HG02678 (cell line): ENCODE measurements at regions not wholly inside any gene's neighbourhood (a gene's known extent, or its start where the extent isn't known, plus 50 kb on each side); places are given as distances from the start of the nearest gene placed in this dataset.

Source experiments
- ATAC-seq: cut with Tn5 transposase; IDR thresholded peaks from one replicate; pipeline ENCODE4 v1.9.1; 2021; ENCODE audit warnings: mild to moderate bottlenecking, moderate library complexity; ENCODE audit not compliant: unreplicated experiment

DNA sequence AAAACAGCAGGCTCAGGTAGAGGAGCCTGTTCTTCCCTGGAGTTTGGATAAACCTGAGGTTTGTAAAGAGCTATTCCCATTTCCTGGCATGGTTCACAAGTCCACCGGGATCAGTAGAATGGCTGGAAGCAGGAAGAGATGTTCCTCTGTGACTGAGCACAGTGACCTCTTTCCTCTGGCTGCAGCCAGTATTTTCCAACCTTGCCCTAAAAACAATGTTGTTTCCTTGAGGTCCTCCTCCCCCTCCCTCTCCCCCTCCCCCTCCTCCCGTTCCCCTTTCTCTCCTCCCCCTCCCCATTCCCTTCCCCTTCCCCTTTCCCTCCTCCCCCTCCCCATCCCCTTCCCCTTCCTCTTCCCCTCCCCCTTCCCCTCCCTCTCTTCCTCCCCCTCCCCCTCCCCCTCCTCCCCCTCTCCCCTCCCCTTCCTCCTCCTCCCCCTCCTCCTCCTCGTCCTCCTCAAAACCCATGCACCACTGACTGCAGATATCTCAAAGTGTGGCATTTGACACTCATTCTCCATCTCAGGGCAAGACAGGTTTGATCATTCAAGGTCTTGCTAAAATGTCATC lies 58.9 kb upstream of the MON1B start:
- no peak for ATAC-seq

DNA sequence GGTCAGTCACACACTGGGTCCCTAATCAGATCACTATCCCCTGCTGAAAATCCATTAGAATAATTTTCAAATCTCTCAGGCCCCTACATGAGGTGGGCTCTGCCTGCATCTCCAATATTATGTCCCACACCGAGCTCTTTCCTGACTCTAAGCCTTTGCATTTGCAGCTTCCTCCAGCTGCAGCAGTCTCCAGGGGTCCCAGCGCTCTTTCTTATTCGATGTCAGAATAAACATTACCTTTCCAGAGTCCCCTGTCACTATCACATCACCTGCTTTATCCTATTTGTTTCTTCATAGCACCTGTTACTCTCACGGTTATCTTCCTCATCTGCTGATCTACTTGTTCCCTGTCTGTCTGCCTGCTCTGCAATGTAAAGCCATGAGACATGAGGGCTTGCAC lies 57.3 kb upstream of the MON1B start:
- no peak for ATAC-seq

DNA sequence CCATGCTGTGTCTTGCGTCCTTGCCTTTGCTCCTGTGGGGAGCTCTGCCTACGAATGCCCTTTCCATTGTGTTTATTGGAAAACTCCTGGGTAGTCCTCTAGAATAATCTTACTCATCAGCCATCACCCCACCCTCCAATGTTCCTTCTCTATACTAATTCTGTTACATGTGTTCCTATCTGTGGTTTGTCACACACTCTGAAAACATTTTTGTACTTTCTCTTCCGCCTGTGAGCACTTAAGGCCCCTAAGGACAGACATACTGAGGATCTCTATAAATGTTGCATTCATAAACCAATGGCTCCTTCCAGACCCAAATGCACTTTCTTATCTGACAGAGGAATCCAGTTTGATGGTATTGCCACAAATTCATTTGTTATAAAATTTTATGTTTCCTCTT lies 53.9 kb upstream of the MON1B start:
- ATAC-seq: no peak
